WTC11 (cell line): ENCODE measurements at regions not wholly inside any gene's neighbourhood (a gene's known extent, or its start where the extent isn't known, plus 50 kb on each side); places are given as distances from the start of the nearest gene placed in this dataset.

Experiments
- AFF4 ChIP-seq: sonication (generic); formaldehyde crosslinking; IDR thresholded peaks from 2 replicates; pipeline ENCODE4 v1.8.1; 2023; ENCODE audit warnings: mild to moderate bottlenecking, missing genetic modification reagents, borderline replicate concordance
- EMX1 ChIP-seq: fragments of 250-450 bp; sonication (Bioruptor Pico); IDR thresholded peaks from 2 replicates; pipeline ENCODE4 v1.8.0; 2021; ENCODE audit warnings: mild to moderate bottlenecking
- ESRRA ChIP-seq: sonication (generic); formaldehyde crosslinking; IDR thresholded peaks from 2 replicates; pipeline ENCODE4 v1.8.1; 2022; ENCODE audit warnings: mild to moderate bottlenecking, missing genetic modification reagents, borderline replicate concordance
- GRHL2 ChIP-seq: fragments of 250-450 bp; sonication (Bioruptor Pico); IDR thresholded peaks from 2 replicates; pipeline ENCODE4 v1.8.0; 2022; ENCODE audit warnings: mild to moderate bottlenecking, moderate library complexity; ENCODE audit not compliant: insufficient replicate concordance, severe bottlenecking
- GTF2I ChIP-seq: fragments of 250-450 bp; sonication (Bioruptor Pico); conservative IDR thresholded peaks from 2 replicates; pipeline ENCODE4 v1.4.0; 2021; ENCODE audit warnings: mild to moderate bottlenecking
- JUN ChIP-seq: sonication (generic); formaldehyde crosslinking; IDR thresholded peaks from 2 replicates; pipeline ENCODE4 v1.8.0; 2023; ENCODE audit warnings: mild to moderate bottlenecking, missing genetic modification reagents
- MAX ChIP-seq: sonication (generic); formaldehyde crosslinking; IDR thresholded peaks from 2 replicates; pipeline ENCODE4 v1.8.0; 2022; ENCODE audit warnings: mild to moderate bottlenecking, missing genetic modification reagents
- NR1H2 ChIP-seq: sonication (generic); formaldehyde crosslinking; IDR thresholded peaks from 2 replicates; pipeline ENCODE4 v1.9.0; 2021; ENCODE audit warnings: mild to moderate bottlenecking, moderate library complexity, missing genetic modification reagents
- NR3C1 ChIP-seq: sonication (generic); formaldehyde crosslinking; conservative IDR thresholded peaks from 2 replicates; pipeline ENCODE4 v1.8.1; 2023; ENCODE audit warnings: low read depth, mild to moderate bottlenecking, missing genetic modification reagents
- SMAD3 ChIP-seq: sonication (generic); formaldehyde crosslinking; IDR thresholded peaks from 2 replicates; pipeline ENCODE4 v1.8.0; 2022; ENCODE audit warnings: missing genetic modification reagents, mild to moderate bottlenecking, borderline replicate concordance
- SOX15 ChIP-seq: fragments of 250-450 bp; sonication (Bioruptor Pico); IDR thresholded peaks from 2 replicates; pipeline ENCODE4 v1.9.0; 2021; ENCODE audit warnings: mild to moderate bottlenecking
- STAT6 ChIP-seq: sonication (generic); formaldehyde crosslinking; conservative IDR thresholded peaks from 2 replicates; pipeline ENCODE4 v1.8.1; 2023; ENCODE audit warnings: mild to moderate bottlenecking, low read depth, missing genetic modification reagents, moderate library complexity
- TEAD4 ChIP-seq: sonication (generic); formaldehyde crosslinking; IDR thresholded peaks from 2 replicates; pipeline ENCODE4 v1.8.0; 2022; ENCODE audit warnings: mild to moderate bottlenecking, missing genetic modification reagents
- USF2 ChIP-seq: sonication (generic); formaldehyde crosslinking; IDR thresholded peaks from 2 replicates; pipeline ENCODE4 v1.8.1; 2023; ENCODE audit warnings: mild to moderate bottlenecking, missing genetic modification reagents, moderate library complexity
- ZBTB43 ChIP-seq: sonication (generic); formaldehyde crosslinking; IDR thresholded peaks from 2 replicates; pipeline ENCODE4 v1.8.1; 2023; ENCODE audit warnings: mild to moderate bottlenecking, missing genetic modification reagents
- ZNF425 ChIP-seq: fragments of 250-450 bp; sonication (Bioruptor Pico); conservative IDR thresholded peaks from 2 replicates; pipeline ENCODE4 v1.9.0; 2021; ENCODE audit warnings: mild to moderate bottlenecking
- ZSCAN18 ChIP-seq: fragments of 250-450 bp; sonication (Bioruptor Pico); IDR thresholded peaks from 2 replicates; pipeline ENCODE4 v2.1.2; 2022; ENCODE audit warnings: mild to moderate bottlenecking, moderate library complexity

- TF ChIP-seq ESRRA (CRISPR knock-in tag) (no peak), NR3C1 (CRISPR knock-in tag) (no peak), GRHL2 (no peak), ZSCAN18 (CRISPR knock-in tag) (no peak), ZBTB43 (CRISPR knock-in tag) (no peak), NR1H2 (CRISPR knock-in tag) (no peak), STAT6 (CRISPR knock-in tag) (no peak), AFF4 (CRISPR knock-in tag) (no peak), USF2 (CRISPR knock-in tag) (no peak), ZNF425 (CRISPR knock-in tag) (no peak), TEAD4 (CRISPR knock-in tag) (no peak), MAX (CRISPR knock-in tag) (no peak), SMAD3 (CRISPR knock-in tag) (no peak), EMX1 (CRISPR knock-in tag) (no peak), SOX15 (CRISPR knock-in tag) (no peak), GTF2I (CRISPR knock-in tag) (no peak), JUN (CRISPR knock-in tag) (no peak)
Measured at GRCh38 chr6:71077655-71078054, 120.8 kb upstream of the B3GAT2 start (continued).
